HUES64 (cell line): ENCODE measurements at regions not wholly inside any gene's neighbourhood (a gene's known extent, or its start where the extent isn't known, plus 50 kb on each side); places are given as distances from the start of the nearest gene placed in this dataset.

Experiments used
- H3K27ac ChIP-seq: 2 replicates; pipeline ENCODE4 v1.7.0; 2013; ENCODE audit warnings: low read depth, low read length, inconsistent platforms
- H3K27me3 ChIP-seq: 2 replicates; pipeline ENCODE4 v1.6.1; 2013; ENCODE audit warnings: mild to moderate bottlenecking, low read length; ENCODE audit not compliant: insufficient read depth
- H3K36me3 ChIP-seq: 2 replicates; pipeline ENCODE4 v1.6.1; 2013; ENCODE audit warnings: mild to moderate bottlenecking, low read length; ENCODE audit not compliant: insufficient read depth
- H3K4me1 ChIP-seq: 2 replicates; pipeline ENCODE4 v1.6.1; 2013; ENCODE audit warnings: mild to moderate bottlenecking, low read length, moderate library complexity; ENCODE audit not compliant: insufficient read depth
- H3K4me3 ChIP-seq: 2 replicates; pipeline ENCODE4 v1.5.1; 2013; ENCODE audit warnings: mild to moderate bottlenecking, low read length, moderate library complexity
- H3K9ac ChIP-seq: 2 replicates; pipeline ENCODE4 v1.6.1; 2013; ENCODE audit warnings: mild to moderate bottlenecking, low read depth, low read length
- H3K9me3 ChIP-seq: 2 replicates; pipeline ENCODE4 v1.6.1; 2013; ENCODE audit warnings: low read depth, low read length; ENCODE audit not compliant: insufficient read depth
- WGBS: fragments of 150-250, 120-280 bp; methylation state at CpG from one replicate; pipeline ENCODE4 v1.1.7; 2013; ENCODE audit warnings: missing lambda C conversion rate; 5-methylcytosine and 5-hydroxymethylcytosine counted together

DNA sequence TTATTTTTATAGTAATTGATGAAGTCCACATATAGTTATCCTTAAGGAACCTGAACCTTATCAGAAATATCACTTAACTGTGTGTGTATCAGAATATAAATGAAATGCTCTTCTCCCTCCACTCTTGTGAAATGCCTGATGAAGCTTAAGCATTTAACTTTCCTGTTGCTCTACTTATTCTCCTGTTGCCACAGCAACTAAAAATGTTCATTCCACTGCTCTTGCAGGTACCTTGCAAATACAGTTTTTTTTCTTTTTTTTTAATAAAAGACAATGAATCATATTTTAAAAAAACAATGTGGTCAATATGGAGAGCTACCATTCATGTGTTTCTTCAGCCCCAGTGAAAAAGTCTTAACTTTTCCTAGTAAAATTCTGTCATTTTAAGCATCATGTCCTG lies 210.3 kb downstream of the RFPL4B start:
- Histone ChIP-seq H3K27ac (no peak overlapping the region), H3K9me3 (no peaks in the 10 kb centered on the region), H3K27me3 (no peaks in the 10 kb centered on the region), H3K9ac (no peak overlapping the region), H3K36me3 (no peaks in the 10 kb centered on the region), H3K4me1 (peaks cover 3% of the 10 kb centered on the region; the same call in 1 of the 2 replicates), H3K4me3 (no peak overlapping the region)

DNA sequence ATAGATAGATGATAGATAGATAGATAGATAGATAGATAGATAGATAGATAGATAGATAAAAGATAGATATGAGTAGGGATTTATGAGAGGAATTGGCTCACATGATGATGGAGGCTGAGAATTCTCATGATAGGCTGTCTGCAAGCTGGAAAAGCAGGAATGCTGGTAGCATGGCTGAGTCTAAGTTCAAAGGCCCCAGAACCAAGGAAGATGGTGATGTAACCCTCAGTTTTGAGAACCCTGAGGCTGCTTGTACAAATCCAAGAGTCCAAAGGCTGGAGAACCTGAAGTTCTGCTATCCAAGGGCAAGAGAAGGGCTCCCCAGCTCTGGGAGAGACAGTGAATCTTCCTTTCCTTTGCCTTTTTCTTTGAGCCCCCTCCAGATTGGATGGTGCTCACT lies 210.8 kb downstream of the RFPL4B start:
- Histone ChIP-seq H3K4me3 (no peak overlapping the region), H3K36me3 (no peaks in the 10 kb centered on the region), H3K27me3 (no peaks in the 10 kb centered on the region), H3K9ac (no peak overlapping the region), H3K9me3 (no peaks in the 10 kb centered on the region), H3K4me1 (peaks cover 8% of the 10 kb centered on the region), H3K27ac (no peak overlapping the region)

DNA sequence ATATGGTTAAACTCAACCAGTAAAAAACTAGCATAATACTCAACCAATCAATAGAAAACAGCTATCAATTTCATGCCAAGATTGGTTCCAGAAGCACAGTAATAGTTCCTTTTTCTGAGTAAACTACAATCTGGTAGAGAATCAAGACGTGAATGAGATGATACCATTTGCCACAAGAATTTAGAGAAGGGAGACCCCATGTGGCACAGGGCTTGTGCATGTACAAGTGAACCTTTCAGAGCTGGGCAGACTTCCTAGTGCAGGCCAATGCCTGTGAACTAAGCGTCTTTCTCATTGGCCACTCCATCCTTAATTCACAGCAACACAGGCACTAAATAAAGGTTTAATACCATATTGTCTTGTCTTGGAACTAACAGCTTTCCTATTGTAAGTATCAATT lies 213.5 kb downstream of the RFPL4B start:
- 74% methylated on average over 2 of the region's 2 CpGs for WGBS
- H3K27ac ChIP-seq = no peak overlapping the region
- H3K27me3 ChIP-seq = no peaks in the 10 kb centered on the region
- no peak overlapping the region for H3K9ac ChIP-seq
- no peaks in the 10 kb centered on the region for H3K9me3 ChIP-seq
- H3K4me3 ChIP-seq = no peak overlapping the region
- peaks cover 22% of the 10 kb centered on the region for H3K4me1 ChIP-seq
- no peaks in the 10 kb centered on the region for H3K36me3 ChIP-seq

- Histone ChIP-seq H3K9me3 (no peaks in the 10 kb centered on the region), H3K27ac (peak overlapping the region; percentile 45)
- 83% methylated on average over 7 of the region's 7 CpGs for WGBS
Observed at GRCh38 chr6:112562301-112563231, 215.4 kb downstream of the RFPL4B start.

DNA sequence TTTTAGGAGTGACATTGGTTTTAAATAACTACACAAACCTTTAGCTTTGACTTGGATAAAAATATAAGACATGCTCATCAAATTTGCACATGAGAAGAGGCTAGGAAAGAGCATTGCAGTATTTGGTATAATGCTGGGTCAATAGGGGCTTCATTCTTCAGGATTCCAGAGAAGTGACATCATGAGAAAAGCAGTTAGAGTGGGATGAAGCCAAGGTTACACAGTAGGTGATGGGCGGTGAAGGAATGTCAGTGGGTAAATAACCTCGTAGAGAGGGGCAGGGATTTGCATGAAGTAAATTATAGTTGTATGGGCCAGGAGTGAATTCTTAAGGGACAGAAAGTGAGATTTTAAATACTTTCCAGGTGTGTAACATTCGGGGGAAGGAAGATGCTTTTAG lies 216.2 kb downstream of the RFPL4B start:
- Histone ChIP-seq H3K9me3 (no peaks in the 10 kb centered on the region), H3K36me3 (no peaks in the 10 kb centered on the region), H3K27me3 (no peaks in the 10 kb centered on the region), H3K9ac (peak overlapping the region; percentile 22; the same call in 1 of the 2 replicates), H3K4me3 (no peak overlapping the region), H3K4me1 (peaks cover 22% of the 10 kb centered on the region), H3K27ac (peak overlapping the region; percentile 59)
- WGBS = 26% methylated on average over 3 of the region's 3 CpGs

More at GRCh38 chr6:112562301-112563231, 215.4 kb downstream of the RFPL4B start:
- H3K27me3 ChIP-seq = no peaks in the 10 kb centered on the region
- peaks cover 22% of the 10 kb centered on the region for H3K4me1 ChIP-seq
- H3K36me3 ChIP-seq = no peaks in the 10 kb centered on the region
- no peak overlapping the region for H3K4me3 ChIP-seq
- no peak overlapping the region; the same call in 1 of the 2 replicates for H3K9ac ChIP-seq

DNA sequence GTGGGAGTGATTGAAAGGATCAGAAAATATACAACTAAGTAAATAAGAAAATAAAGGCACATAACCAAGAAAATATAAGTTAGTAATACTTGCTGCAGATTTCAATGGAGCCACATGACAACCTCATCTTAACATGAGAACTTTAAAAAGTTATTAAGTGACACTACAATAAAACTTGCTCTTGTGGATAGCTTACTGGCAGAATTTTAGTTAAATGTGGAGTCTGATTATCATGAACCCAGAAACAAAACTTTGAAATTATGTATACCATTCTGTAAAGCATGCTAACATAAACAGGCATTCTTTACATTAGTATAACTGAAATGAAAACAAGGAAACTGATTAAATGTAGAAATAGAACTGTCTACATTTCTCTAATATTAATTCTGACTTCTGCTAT lies 220.9 kb downstream of the RFPL4B start:
- H3K4me3 ChIP-seq = no peak overlapping the region
- peaks cover 12% of the 10 kb centered on the region for H3K4me1 ChIP-seq
- no peak overlapping the region for H3K9ac ChIP-seq
- no peaks in the 10 kb centered on the region for H3K27me3 ChIP-seq
- no peaks in the 10 kb centered on the region for H3K36me3 ChIP-seq
- no peak overlapping the region for H3K27ac ChIP-seq
- no peaks in the 10 kb centered on the region for H3K9me3 ChIP-seq

DNA sequence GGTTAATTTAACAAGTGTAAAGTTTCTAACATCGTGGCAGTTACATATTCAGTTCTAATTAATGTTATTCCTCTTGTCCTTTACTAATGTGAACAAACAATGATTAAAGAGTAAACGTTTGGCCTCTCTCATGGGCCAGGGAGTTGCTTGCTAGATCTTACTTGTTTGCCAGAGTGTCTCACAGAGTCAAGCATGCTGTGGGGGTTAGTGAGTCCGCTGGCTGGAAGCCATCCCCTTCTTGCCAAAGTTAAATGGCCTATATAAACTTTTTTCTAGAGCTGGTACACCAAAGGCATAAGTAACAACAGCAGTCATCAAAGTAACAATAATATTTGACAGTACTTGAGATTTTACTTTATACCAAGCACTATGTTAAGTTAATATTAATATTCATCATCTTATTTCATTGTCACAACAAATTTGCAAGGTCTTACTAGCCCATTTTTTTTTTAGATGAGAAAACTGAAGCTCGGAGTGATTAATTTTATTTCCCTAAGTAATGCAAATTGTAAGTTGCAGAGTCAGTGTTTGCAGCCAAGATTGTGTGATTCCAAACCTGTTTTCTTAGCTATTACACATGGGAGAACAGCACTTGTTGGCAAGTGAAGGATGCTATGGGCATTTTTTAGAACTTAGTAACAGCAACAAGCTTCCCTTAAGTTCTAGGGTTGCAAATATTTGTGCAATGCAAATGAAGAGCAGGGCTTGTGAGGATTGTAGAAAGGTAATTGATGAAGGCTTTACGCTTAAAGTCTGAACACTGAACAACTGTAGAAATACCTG lies 224.5 kb downstream of the RFPL4B start:
- Histone ChIP-seq H3K4me3 (no peak overlapping the region), H3K4me1 (no peaks in the 10 kb centered on the region), H3K9ac (no peak overlapping the region), H3K27ac (no peak overlapping the region), H3K9me3 (no peaks in the 10 kb centered on the region), H3K27me3 (no peaks in the 10 kb centered on the region), H3K36me3 (no peaks in the 10 kb centered on the region)
- 90% methylated on average over 5 of the region's 5 CpGs for WGBS

DNA sequence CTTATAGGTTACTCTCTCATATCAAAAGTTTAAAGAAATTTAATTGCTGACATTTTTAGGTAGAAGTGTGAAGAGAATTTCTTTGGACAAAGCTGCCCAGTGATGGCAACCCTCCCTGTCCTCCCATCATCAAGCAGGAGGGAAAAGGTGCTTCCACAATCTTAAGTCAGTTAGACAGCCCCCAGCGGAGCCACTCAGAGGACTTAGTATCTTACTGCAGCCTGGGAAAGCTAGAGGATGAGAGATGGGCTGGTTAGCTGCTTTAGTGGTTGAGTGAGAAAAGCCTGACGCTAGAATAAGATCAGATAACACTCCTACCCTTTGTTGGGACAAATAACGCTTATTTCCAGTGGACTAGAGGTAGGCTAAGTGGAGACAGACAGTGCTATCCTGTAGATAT lies 227.1 kb downstream of the RFPL4B start:
- Histone ChIP-seq H3K27ac (no peak overlapping the region), H3K9me3 (no peaks in the 10 kb centered on the region), H3K4me3 (no peak overlapping the region), H3K36me3 (no peaks in the 10 kb centered on the region), H3K4me1 (no peaks in the 10 kb centered on the region), H3K9ac (no peak overlapping the region), H3K27me3 (no peaks in the 10 kb centered on the region)
- WGBS = 87% methylated on average over 3 of the region's 3 CpGs

DNA sequence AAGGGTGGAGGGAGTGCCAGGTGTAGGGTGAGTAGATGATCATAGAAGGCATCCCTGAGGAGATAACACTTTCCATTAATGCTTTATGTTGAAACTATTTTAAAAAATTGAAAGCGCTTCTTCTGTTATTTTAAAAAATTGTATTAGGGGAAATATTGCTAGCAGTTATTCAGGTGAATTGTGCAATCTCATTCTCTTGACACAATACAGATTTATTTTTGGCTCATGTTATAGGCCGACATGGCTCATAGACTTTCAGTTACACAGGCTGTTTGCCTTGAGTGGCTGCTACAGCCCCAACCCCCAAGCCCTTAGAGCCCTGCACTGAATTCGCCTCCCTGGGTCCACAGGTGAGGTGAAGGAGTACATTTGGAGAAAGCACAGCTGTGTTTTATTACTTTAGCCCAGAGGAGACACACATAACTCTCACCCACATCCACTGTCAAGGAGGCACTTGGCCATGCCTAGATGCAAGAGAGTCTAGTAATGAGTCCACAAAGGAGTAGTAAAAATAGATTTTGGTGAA lies 228.2 kb downstream of the RFPL4B start:
- Histone ChIP-seq H3K36me3 (no peaks in the 10 kb centered on the region), H3K9me3 (no peaks in the 10 kb centered on the region), H3K9ac (no peak overlapping the region), H3K4me3 (no peak overlapping the region), H3K27ac (no peak overlapping the region), H3K27me3 (no peaks in the 10 kb centered on the region), H3K4me1 (no peaks in the 10 kb centered on the region)
- 87% methylated on average over 3 of the region's 3 CpGs for WGBS

- no peaks in the 10 kb centered on the region for H3K27me3 ChIP-seq
- no peak overlapping the region for H3K9ac ChIP-seq
- H3K9me3 ChIP-seq = no peaks in the 10 kb centered on the region
- no peaks in the 10 kb centered on the region for H3K36me3 ChIP-seq
- no peak overlapping the region for H3K27ac ChIP-seq
- no peak overlapping the region for H3K4me3 ChIP-seq
- no peaks in the 10 kb centered on the region for H3K4me1 ChIP-seq
Observed at GRCh38 chr6:112576423-112576822, 229.3 kb downstream of the RFPL4B start.

DNA sequence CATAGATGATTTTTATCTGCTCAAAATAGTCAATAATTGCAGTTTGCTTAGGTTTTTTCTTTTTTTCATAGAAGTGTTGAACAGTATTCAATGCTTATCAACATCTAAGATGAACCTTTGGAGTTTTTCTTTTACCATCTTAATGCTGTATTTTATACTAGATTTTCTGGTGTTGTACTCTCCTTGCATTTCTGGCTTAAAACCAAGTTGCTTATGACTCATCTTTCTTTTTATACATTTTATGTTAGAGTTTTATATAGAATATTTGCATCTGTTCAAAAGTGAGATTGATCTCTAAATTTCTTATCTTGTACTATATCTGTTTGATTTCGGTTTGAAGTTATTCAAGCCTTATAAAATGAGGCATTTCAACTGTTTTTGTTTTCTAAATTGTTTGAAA lies 232.5 kb downstream of the RFPL4B start:
- H3K4me3 ChIP-seq = no peak overlapping the region
- H3K9ac ChIP-seq = no peak overlapping the region
- no peaks in the 10 kb centered on the region for H3K9me3 ChIP-seq
- no peaks in the 10 kb centered on the region for H3K27me3 ChIP-seq
- WGBS = 100% methylated on average over 1 of the region's 1 CpG
- no peaks in the 10 kb centered on the region for H3K4me1 ChIP-seq
- H3K27ac ChIP-seq = no peak overlapping the region
- no peaks in the 10 kb centered on the region for H3K36me3 ChIP-seq
